MG63 (cell line): ENCODE measurements at regions not wholly inside any gene's neighbourhood (a gene's known extent, or its start where the extent isn't known, plus 50 kb on each side); places are given as distances from the start of the nearest gene placed in this dataset.
"Not testable (repeated sequence)": the region's sequence is repeated elsewhere in the genome, so short reads cannot be mapped to it uniquely, and the experiment has no call there.

Source experiments
- DNase-seq: peaks from one replicate; pipeline ENCODE4 v3.0.0-alpha.2; 2020
- H3K27me3 ChIP-seq: fragments of 250-450 bp; sonication (Bioruptor Pico); 2 replicates; pipeline ENCODE4 v1.5.1; 2020; ENCODE audit warnings: mild to moderate bottlenecking, moderate library complexity
- H3K36me3 ChIP-seq: fragments of 250-450 bp; sonication (Bioruptor Pico); 2 replicates; pipeline ENCODE4 v1.5.1; 2020; ENCODE audit warnings: mild to moderate bottlenecking, moderate library complexity
- H3K4me3 ChIP-seq: fragments of 250-450 bp; sonication (Bioruptor Pico); 2 replicates; pipeline ENCODE4 v1.5.1; 2020; ENCODE audit warnings: mild to moderate bottlenecking, moderate library complexity
- H3K9me3 ChIP-seq: fragments of 250-450 bp; sonication (Bioruptor Pico); 2 replicates; pipeline ENCODE4 v1.5.1; 2020; ENCODE audit warnings: mild to moderate bottlenecking, moderate library complexity

DNA sequence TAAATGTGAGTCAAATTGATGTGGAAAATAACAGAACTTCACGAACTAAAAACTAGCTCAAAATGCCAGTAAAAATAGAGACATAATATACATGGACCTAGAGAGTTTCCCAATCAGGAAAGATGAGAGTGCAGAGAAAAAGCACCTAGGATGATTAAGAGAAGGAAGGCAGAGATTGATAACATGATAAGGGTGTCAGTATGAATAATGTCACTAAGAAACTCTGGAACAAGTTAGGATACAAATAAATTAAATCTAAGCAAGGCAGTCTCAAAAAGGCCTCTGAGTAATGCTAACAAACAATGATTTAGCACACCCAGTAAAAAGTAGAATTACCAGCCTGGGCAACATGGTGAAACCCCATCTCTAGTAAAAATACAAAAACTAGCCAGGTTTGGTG, 304.7 kb upstream of the DPPA4 start:
- no peak overlapping the region for H3K4me3 ChIP-seq
- H3K9me3 ChIP-seq = no peaks in the 10 kb centered on the region
- no peak for DNase-seq
- H3K36me3 ChIP-seq = no peaks in the 10 kb centered on the region
- no peaks in the 10 kb centered on the region for H3K27me3 ChIP-seq

DNA sequence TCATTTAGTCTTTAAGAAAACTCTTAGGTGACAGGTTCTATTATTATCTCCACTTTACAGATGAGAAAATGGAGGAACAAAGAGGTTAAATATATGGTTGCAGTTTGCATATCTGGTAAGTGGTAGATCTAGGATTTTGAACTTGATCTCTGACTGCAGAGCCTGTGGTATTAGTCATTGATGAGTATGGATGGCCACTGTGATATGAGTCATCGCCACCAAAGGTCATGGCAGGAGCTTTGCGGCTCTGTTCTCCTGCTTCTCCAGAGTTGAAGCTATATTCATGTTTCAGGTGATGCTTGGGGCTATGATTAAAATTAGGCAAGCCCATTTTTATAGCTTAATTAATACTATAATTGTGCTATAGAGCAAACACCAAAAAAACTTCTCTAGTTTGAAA, 306.2 kb upstream of the DPPA4 start:
- Histone ChIP-seq H3K27me3 (no peaks in the 10 kb centered on the region), H3K36me3 (no peaks in the 10 kb centered on the region), H3K4me3 (no peak overlapping the region), H3K9me3 (no peaks in the 10 kb centered on the region)
- DNase-seq = peak; percentile 64

DNA sequence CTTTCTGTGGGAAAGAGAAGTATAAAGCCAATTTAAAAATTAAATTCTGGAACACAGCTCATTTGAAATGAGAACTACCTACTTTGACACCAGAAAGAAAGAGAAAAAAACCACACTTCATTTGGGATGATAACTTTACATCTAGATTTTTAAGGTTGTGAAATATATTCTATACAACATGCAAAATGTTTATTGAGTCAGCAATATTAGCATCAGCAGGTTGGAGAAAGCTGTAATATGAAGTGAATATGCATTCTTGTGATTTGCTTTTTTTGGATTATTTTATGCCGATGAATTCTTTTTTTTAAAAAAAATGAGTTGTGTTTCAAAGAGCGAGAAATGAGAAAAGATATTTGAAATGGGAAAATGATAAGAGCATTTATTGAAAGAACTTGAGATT, 307.0 kb upstream of the DPPA4 start:
- no peaks in the 10 kb centered on the region for H3K27me3 ChIP-seq
- H3K36me3 ChIP-seq = no peaks in the 10 kb centered on the region
- no peak for DNase-seq
- no peaks in the 10 kb centered on the region for H3K9me3 ChIP-seq
- H3K4me3 ChIP-seq = no peak overlapping the region

DNA sequence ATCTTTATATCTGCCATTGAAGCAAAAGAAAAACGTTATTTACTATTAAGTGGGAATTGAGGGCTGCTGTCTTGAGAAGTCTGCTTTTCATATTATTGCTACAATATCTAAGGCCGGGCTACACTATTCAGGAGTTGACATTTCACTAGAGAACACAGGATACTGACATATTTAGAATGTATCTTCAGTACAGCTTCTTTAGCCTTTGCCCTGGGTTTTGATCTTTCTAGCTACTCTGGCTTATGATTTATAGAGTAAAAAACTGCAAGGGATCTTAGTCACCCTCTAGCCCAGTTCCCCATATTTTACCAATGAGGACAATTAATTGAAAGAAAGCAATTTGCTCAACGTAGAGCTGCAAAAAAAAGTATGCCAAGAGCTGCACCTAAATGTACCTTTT, 307.4 kb upstream of the DPPA4 start:
- H3K27me3 ChIP-seq = no peaks in the 10 kb centered on the region
- H3K9me3 ChIP-seq = no peaks in the 10 kb centered on the region
- no peak overlapping the region for H3K4me3 ChIP-seq
- no peak for DNase-seq
- no peaks in the 10 kb centered on the region for H3K36me3 ChIP-seq

DNA sequence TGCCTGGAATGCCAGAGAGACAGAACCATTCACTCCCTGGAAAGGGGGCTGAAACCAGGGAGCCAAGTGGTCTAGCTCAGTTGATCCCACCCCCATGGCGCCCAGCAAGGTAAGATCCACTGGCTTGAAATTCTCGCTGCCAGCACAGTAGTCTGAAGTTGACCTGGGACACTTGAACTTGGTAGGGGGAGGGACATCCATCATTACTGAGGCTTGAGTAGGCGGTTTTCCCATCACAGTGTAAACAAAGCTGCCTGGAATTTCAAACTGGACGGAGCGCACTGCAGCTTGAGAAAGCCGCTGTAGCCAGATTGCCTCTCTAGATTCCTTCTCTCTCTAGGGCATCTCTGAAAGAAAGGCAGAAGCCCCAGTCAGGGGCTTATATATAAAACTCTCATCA, 310.7 kb upstream of the DPPA4 start:
- Histone ChIP-seq H3K4me3 (no peak overlapping the region), H3K27me3 (no peaks in the 10 kb centered on the region), H3K9me3 (no peaks in the 10 kb centered on the region), H3K36me3 (no peaks in the 10 kb centered on the region)
- no peak for DNase-seq

DNA sequence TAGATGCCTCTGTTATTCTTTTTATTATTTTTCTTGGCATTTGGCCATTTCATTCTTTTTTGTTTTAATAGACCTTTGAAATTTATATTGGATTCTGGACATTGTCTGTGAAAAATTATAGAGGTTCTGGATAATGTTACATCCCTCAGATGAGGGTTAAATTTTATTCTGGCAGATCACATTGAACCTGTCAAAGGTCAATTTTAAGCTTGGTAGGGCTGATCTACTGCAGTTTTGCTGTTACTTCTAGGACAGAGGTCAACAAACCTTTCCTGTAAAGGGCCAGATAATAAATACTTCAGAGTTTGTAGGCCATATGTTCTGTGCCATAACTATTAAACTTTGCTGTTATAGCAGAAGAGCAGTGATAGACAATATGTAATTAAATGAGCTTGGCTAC, 318.9 kb upstream of the DPPA4 start:
- no peak overlapping the region for H3K4me3 ChIP-seq
- DNase-seq = no peak
- H3K9me3 ChIP-seq = no peaks in the 10 kb centered on the region
- H3K27me3 ChIP-seq = no peaks in the 10 kb centered on the region
- no peaks in the 10 kb centered on the region for H3K36me3 ChIP-seq

DNA sequence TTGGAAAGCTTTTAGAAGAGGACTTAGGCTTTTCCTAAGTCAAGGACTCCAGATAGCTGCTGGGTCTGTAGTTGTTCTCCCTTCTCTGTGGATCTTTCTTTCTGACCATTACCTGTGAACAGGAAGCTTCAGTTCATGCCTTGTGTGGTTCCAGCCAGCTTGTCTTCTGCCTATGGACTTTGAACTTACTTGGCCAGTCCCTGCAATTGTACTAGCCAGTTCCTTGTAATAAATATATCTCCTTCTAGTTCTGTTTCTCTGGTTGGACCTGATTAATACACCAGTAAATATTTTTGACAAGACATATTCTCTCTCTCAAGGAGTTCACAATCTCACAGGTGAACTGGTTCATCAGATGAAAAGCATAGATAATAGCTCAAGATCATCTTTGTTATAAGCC, 341.3 kb upstream of the DPPA4 start:
- DNase-seq = no peak
- Histone ChIP-seq H3K9me3 (no peaks in the 10 kb centered on the region), H3K36me3 (no peaks in the 10 kb centered on the region), H3K27me3 (no peaks in the 10 kb centered on the region), H3K4me3 (no peak overlapping the region)

DNA sequence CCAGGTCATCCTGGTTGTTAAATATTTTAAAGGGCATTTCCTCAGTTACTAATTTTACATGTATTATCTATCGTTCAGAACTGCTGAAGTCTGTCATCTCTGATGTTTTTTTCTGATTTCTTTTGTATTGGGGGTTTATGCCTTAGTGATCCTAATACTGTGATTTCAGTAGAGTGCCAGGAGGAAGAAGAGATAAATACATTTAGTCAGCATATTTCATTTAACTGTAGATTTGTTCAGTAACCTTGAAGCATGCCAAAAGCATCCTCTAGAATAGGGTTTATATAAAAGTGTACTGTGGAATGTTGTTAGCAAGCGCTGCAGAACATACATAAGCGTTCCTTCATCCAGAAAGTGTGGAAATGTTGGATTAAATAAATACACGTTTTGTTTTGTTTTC, 342.3 kb upstream of the DPPA4 start:
- H3K36me3 ChIP-seq = no peaks in the 10 kb centered on the region
- DNase-seq = no peak
- H3K4me3 ChIP-seq = no peak overlapping the region
- H3K27me3 ChIP-seq = no peaks in the 10 kb centered on the region
- H3K9me3 ChIP-seq = no peaks in the 10 kb centered on the region

DNA sequence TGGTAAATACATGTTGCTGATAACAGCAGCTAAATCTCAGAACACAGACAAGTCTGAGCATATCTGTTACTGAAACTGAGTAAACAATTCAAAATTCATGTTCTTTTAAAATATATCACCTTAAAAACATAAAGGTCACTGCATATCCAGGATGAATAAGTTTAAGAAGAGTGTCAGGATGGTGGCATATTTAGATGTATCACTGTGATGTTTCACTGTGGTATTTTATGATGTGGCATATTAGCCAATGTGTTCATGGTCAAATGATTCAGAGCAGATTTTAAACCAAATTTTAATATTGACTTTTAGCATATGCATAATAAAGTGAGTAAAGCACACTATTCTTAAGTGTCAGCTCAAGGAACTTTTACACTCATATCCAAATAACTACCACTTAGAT, 346.4 kb upstream of the DPPA4 start:
- Histone ChIP-seq H3K9me3 (peaks cover 12% of the 10 kb centered on the region; the same call in 1 of the 2 replicates), H3K27me3 (no peaks in the 10 kb centered on the region), H3K4me3 (no peak overlapping the region), H3K36me3 (no peaks in the 10 kb centered on the region)
- DNase-seq = no peak

DNA sequence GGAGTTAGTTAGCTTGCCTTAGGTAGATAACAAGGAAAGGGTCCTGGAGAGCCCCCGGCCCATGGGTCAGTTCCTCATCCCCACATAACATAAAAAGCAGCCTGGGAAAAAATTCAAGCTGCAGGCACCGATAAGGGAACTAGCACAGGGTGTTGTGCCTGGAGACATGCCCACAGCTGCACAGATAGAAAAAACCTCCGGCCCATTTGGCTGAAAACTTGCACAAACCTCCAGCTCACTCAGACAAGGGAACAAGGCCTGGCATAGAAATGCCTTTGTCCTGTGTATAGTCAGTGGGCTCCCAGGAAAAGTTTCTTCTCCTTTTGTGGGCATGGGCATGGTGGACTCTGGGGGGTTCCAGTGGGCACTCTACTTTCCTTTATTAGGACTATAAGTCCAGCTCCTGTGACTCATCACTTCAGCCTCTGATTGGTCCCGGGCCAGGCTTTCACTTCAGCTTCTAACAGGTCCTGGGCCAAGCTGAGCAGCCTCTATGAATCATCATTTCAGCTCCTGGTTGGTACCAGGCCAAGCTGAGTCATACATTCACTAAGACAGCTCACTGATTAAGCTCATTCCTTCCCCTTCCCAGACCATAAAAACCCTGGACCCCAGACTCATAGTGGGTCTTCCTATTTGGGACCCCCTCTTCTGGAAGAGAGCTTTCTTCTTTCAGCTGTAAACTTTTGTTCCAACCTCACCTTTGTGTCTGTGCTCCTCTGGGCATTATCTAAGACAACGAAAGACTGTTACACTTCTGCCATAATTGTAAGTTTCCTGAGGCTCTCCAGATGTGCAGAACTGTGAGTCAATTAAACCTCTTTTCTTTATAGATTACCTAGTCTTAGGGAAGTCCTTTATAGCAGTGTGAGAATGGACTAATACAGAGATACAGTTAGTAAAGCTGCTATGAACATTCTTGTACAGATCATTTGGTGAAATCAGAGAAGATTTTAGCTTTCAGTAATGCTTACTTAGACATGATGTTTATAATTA, 348.0 kb upstream of the DPPA4 start:
- H3K27me3 ChIP-seq = no peaks in the 10 kb centered on the region
- peaks cover 16% of the 10 kb centered on the region for H3K9me3 ChIP-seq
- DNase-seq = peak; percentile 99
- H3K4me3 ChIP-seq = peak overlapping the region; percentile 5
- H3K36me3 ChIP-seq = no peaks in the 10 kb centered on the region

DNA sequence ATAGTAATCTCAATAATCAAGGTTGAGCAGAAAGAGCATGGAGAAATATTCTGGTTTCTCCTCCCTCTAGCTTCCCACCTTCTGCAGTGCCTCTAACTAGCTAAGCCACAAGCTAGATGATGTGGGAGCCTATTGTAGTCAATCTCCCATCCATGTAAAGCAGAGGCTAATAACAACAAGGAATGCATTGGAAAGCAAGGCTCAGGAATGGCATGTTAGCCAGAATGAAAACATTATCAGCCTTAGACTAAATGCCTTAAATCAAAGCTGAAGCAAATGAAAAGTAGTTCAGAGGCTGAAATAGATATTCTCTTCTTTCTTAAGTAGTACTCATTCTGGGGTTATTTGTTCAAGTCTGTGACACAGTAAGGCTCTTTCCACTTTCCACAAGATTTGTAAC, 350.3 kb upstream of the DPPA4 start:
- Histone ChIP-seq H3K36me3 (no peaks in the 10 kb centered on the region), H3K27me3 (no peaks in the 10 kb centered on the region), H3K4me3 (no peak overlapping the region), H3K9me3 (peaks cover 19% of the 10 kb centered on the region)
- DNase-seq = no peak

DNA sequence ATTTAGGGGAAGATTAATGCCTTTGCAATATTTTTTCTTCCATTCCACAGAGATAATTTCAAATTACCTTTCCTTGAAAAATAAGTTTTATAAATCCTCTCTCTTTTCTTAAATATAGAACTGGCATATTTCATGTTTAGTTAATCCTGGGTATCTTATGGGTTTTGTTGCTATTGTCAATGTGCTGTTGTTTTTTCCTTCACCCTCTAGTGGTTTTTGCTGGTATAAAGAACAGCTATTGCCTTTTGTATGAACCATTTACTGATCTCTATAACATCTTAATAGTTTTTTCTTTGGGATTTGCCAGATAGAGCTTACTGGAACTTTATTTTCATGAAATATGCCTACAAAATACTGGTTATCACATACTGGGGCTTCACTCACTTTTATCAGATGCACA, 359.6 kb upstream of the DPPA4 start:
- Histone ChIP-seq H3K36me3 (no peaks in the 10 kb centered on the region), H3K4me3 (no peak overlapping the region), H3K27me3 (no peaks in the 10 kb centered on the region), H3K9me3 (peaks cover 5% of the 10 kb centered on the region; the same call in 1 of the 2 replicates)
- DNase-seq = no peak

DNA sequence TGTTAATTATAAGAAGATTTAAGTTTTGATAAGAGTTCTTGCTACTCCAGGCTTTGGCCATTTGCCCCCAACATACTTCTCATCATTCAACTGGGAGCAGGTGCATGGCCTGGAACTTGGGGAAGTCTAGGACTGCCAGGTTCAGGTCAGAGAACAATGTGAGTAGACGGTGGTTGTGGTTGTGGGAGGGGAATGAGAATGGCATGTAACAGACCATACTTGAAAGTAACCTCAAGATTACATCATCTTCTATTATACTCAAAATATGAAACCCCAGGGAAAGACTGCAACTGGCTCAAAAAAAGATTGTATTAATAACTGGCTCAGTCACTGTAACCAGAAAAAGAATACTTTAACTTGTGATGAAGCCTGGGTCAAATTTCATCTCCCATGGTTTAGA, 364.9 kb upstream of the DPPA4 start:
- H3K4me3 ChIP-seq = no peak overlapping the region
- no peaks in the 10 kb centered on the region for H3K9me3 ChIP-seq
- H3K36me3 ChIP-seq = no peaks in the 10 kb centered on the region
- no peaks in the 10 kb centered on the region for H3K27me3 ChIP-seq
- no peak for DNase-seq

DNA sequence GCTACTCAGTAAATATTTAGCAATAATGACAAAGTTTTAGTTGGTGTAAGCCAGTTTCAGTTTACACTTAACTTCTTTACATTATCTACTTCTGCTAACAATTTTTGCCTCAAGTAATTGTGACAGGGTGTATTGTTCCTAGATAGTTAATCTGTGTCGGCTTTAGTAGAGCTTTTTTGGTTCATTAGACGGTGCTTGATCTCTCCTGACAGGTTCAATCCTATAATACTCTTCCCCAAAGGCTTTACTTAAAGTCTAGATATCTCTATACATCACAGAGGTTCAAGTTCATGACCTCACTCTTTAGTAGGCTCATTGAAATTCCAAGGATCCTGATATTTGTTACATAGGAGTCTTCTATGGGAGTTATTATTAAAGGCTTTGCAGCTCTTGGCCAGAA, 365.6 kb upstream of the DPPA4 start:
- no peaks in the 10 kb centered on the region for H3K36me3 ChIP-seq
- no peaks in the 10 kb centered on the region for H3K9me3 ChIP-seq
- no peak for DNase-seq
- no peaks in the 10 kb centered on the region for H3K27me3 ChIP-seq
- no peak overlapping the region for H3K4me3 ChIP-seq

DNA sequence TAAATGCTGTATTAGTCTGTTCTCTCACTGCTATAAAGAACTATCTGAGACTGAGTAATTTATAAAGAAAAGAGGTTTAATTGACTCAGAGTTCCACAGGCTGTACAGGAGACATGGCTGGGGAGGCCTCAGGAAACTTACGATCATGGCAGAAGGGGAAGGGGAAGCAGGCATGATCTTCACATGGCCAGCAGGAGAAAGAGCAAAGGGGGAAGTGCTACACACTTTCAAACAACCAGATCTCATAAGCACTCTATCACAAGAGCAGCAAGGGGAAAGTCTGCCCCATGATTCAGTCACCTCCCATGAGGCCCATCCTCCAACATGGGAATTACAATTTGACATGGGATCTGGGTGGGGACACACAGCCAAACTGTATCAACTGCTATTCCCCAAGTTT, 367.8 kb upstream of the DPPA4 start:
- not testable (repeated sequence) for DNase-seq, H3K27me3 ChIP-seq, H3K36me3 ChIP-seq, H3K4me3 ChIP-seq, H3K9me3 ChIP-seq

DNA sequence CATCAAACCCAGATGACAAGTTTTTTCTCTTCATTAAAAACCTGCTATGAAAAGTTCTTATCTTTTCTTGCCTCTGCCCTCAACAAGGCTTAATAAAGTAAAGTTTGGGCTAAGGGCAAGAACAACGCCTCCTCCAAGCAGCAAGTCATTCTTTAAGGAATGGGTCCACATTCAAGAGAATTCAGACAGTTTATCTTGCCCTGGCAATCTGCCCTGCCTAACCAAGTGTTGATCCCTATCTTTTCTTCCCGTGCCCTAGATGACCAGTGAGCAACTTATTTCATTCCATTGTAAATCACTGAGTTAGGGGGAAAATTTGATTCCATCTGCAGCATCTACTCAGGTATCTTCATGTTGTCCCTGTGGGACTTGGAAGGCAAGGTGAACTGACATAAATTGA, 370.3 kb upstream of the DPPA4 start:
- H3K9me3 ChIP-seq = no peaks in the 10 kb centered on the region
- H3K4me3 ChIP-seq = no peak overlapping the region
- no peaks in the 10 kb centered on the region for H3K36me3 ChIP-seq
- no peak for DNase-seq
- no peaks in the 10 kb centered on the region for H3K27me3 ChIP-seq

DNA sequence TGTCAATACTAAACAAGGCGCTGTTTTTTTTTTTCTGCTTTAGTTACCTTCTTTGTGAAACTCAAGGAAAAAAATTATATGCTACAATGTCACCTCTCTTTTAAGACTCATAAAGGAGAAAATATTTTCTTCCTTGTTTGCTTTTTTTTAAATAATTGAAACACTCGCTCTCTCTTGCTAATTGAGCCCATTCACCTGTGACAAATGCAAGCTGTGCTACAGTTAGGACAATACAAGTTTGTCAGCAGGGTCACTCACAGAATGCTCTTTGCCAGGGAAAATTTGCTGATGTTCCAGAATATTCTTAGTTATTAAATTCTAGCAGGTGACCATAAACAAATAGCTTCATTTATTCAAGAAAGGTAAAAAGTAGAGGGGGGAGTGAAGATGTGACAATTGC, 375.9 kb upstream of the DPPA4 start:
- Histone ChIP-seq H3K4me3 (no peak overlapping the region), H3K27me3 (no peaks in the 10 kb centered on the region), H3K9me3 (no peaks in the 10 kb centered on the region; the same call in 1 of the 2 replicates), H3K36me3 (no peaks in the 10 kb centered on the region)
- no peak for DNase-seq

DNA sequence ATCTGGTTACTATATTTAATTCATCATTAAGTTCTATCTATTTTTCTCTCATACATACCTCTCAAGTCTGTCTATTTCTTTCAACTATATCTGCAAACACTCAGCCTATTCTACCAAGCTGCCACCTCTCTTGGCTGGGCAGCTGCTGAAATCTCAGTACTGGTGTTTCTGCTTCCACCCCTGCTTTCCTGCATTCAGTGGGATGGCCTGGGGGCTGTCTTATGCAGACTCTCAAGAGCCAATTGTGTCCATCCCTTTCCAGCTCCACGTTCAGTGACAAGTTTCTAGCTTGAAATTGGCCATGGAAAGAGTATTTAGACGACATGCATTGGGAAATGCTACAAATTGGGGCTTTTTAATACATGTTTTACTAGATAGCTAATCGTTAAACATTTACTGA, 378.4 kb upstream of the DPPA4 start:
- no peak for DNase-seq
- Histone ChIP-seq H3K27me3 (no peaks in the 10 kb centered on the region), H3K4me3 (no peak overlapping the region), H3K36me3 (no peaks in the 10 kb centered on the region), H3K9me3 (no peaks in the 10 kb centered on the region; the same call in 1 of the 2 replicates)
